ENCODE measurements at regions not wholly inside any gene's neighbourhood (a gene's known extent, or its start where the extent isn't known, plus 50 kb on each side); places are given as distances from the start of the nearest gene placed in this dataset.

DNA sequence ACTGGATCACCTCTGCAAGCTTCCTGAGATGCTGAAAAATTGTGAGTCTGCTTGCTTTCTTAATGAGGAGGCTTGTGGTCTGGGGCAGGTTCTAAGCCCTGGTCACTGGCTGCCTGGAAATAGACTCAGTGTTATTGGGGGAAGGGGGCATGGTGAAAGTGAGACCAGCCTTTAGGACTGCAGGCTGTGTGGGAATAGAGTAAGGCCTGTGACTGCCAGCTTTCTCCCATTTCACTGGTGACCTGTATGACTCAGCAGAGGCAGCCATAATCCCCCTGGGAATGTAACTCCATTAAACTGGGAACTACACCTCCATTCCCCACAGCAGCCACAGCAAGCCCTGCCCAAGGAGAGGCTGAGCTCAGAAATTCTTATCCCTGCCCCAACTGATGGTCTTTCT is 55.9 kb upstream of the IL15 start:
- TF ChIP-seq, protein P1, sequence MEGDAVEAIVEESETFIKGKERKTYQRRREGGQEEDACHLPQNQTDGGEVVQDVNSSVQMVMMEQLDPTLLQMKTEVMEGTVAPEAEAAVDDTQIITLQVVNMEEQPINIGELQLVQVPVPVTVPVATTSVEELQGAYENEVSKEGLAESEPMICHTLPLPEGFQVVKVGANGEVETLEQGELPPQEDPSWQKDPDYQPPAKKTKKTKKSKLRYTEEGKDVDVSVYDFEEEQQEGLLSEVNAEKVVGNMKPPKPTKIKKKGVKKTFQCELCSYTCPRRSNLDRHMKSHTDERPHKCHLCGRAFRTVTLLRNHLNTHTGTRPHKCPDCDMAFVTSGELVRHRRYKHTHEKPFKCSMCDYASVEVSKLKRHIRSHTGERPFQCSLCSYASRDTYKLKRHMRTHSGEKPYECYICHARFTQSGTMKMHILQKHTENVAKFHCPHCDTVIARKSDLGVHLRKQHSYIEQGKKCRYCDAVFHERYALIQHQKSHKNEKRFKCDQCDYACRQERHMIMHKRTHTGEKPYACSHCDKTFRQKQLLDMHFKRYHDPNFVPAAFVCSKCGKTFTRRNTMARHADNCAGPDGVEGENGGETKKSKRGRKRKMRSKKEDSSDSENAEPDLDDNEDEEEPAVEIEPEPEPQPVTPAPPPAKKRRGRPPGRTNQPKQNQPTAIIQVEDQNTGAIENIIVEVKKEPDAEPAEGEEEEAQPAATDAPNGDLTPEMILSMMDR (IDR thresholded peaks at IDR 0.05), result no peak

All from LNCAP (cell line).